Stimulated activated CD4-positive, alpha-beta T cell treated with anti-CD3 and anti-CD28 coated beads, Interleukin-2, amount 100 ng/mL, for 24 hours (primary cell): ENCODE measurements at regions not wholly inside any gene's neighbourhood (a gene's known extent, or its start where the extent isn't known, plus 50 kb on each side); places are given as distances from the start of the nearest gene placed in this dataset.
"Not testable (repeated sequence)": the region's sequence is repeated elsewhere in the genome, so short reads cannot be mapped to it uniquely, and the experiment has no call there.

ENCODE experiments used
- DNase-seq, 2 donors: peaks; one replicate each; pipeline ENCODE4 v3.0.0-alpha.2; 2020

- DNase-seq: no peak
Observed at GRCh38 chr9:75197561-75197960, 109.2 kb downstream of the OSTF1 start.

DNA sequence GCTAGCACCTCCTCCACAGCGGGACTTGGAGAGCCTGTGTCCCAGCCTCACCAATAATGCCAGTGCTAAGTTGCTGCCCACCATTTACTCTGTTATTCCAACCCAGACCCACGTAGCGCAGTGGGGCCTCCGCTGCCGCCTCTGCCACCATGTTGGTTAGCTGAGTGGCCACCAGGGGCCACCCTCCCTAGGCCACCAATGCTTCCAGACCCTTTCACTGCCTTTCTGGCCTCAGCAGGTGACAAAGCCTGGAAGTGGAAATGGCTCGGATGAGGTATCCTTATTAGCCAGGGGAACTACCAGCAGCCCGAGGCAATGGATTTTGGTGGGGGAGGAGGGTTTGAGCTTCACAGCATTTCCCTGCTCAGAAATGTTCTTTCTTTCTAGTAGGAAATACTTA is 110.1 kb downstream of the OSTF1 start:
- DNase-seq: no peak

GRCh38 chr9:75200892-75201470 is 112.7 kb downstream of the OSTF1 start:
- no peak for DNase-seq

DNA sequence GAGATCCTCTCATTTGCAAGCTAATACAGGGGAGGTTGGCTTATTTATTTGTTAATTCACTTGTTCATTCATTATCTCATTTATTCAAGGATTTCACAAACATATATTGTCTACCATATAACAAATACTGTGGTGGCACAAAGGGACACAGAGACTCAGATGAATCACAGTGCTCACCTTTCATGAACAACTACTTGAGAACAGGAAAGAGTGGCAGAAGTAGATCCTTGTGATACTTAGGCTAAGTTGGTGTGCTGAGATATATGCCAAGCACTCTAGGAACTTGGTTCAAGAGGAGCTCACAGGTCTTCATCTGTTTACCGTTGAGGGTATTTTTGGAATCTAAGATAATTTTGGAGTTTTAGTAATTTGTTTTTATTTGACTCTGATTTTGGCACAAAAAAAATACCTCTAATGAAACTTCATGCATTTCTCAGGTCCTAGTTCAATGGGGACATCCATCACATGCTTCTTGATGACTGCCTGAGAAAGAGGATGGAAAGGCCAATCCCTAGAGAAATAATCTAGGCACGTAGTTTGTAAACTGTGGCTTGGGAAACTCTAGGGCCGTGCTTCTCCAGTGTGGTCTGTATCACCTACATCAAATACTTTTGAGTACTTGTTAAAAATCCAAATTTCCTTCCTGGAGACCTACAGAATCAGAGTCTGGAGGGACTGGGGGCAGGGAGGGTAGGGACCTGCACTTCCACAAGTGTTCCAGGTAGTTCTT is 113.3 kb downstream of the OSTF1 start:
- DNase-seq: no peak

DNA sequence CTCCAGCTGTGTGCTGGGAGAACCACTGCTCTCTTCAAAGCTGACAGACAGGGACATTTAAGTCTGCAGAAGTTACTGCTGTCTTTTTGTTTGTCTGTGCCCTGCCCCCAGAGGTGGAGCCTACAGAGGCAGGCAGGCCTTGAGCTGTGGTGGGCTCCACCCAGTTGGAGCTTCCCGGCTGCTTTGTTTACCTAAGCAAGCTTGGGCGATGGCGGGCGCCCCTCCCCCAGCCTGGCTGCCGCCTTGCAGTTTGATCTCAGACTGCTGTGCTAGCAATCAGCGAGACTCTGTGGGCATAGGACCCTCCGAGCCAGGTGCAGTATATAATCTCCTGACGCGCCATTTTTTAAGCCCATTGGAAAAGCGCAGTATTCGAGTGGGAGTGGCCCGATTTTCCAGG is 119.7 kb downstream of the OSTF1 start:
- not testable (repeated sequence) for DNase-seq

DNA sequence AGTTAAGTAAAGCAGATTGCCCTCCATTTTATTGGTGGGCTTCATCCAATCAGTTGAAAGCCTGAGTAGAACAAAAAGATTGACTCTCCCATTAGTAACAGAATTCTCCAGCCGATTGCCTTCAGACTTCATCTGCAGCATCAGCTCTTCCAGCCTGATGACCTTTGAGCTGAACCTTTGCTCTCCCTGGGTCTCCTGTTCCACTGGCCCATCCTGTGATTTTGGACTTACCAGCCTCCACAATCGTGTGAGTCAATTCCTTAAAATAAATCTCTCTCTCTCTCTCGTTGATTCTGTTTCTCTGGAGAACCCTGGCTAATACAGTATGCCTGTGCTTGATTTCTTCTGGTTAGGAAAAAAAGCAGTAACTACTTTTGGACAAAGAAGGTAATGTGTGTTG is 121.9 kb downstream of the OSTF1 start:
- DNase-seq: no peak

- no peak for DNase-seq
Observed at GRCh38 chr9:75213765-75214164, 125.5 kb downstream of the OSTF1 start.

DNA sequence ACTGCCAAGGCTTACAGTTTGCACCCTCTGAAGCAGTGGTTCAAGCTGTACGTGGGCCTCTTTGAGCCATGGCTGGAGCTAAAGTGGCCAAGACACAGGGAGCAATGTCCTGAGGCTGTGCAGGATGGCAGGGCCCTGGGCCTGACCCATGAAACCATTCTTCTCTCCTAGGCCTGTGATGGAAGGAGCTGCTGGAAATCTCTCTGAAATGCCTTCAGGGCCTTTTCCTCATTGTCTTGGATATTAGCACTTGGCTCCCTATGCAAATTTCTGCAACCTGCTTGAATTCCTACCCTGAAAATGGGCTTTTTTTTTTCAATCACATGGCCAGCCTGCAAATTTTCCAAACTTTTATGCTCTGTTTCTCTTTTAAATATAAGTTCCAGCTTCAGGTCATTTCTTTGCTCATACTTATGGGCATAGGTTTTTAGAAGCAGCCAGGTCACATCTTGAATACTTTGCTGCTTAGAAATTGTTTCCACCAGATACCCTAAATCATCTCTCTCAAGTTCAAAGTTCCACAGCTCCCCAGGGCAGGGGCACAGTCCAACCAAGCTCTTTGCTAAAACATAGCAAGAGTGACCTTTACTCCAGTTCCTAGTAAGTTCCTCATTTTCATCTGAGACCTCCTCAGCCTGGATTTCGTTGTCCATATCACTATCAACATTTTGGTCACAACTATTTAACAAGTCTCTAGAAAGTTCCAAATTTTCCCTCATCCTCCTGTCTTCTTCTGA is 138.3 kb downstream of the OSTF1 start:
- DNase-seq: no peak

DNA sequence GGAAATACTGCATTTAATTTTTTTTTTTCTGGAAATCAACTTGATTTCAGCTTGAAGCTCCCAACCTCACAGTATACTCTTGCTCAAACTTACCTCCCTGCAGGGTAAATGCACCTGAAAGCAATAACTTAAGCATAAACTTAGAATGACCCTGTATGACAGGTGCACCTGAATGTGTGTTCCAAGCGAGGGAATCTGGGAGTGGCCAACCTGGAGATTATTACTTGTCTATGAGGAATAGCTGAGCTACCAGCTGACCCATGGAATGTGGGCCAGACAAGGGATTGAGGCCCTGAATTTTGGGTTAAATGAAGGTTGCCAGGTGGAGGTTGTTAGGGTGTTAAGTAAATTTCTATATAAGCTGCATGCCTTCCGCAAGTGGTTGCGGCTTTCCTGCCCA is 140.6 kb downstream of the OSTF1 start:
- no peak for DNase-seq

GRCh38 chr9:75229605-75230332 is 141.5 kb downstream of the OSTF1 start:
- no peak for DNase-seq

- DNase-seq: no peak
Observed at GRCh38 chr9:75230469-75230868, 142.2 kb downstream of the OSTF1 start.

- DNase-seq: no peak
Observed at GRCh38 chr9:75231167-75231566, 142.9 kb downstream of the OSTF1 start.

DNA sequence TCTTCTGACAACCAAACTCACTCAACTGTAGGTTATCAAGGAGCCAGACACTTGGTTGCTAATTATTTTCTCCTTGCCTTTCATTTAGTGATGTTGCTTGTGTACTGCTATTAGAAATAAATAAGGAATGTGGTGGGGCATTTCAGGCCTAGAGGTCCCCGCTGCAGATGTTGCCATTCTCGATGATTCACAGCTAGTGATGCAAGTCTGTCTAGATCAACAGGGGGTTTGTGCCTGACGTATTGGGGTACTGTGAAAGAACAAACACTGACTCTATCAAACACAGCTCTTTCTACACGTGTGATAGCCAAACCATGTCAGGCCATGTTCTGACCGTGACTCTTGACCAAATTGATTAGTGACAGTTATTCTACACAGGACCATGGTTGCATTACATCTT is 144.7 kb downstream of the OSTF1 start:
- no peak for DNase-seq

DNA sequence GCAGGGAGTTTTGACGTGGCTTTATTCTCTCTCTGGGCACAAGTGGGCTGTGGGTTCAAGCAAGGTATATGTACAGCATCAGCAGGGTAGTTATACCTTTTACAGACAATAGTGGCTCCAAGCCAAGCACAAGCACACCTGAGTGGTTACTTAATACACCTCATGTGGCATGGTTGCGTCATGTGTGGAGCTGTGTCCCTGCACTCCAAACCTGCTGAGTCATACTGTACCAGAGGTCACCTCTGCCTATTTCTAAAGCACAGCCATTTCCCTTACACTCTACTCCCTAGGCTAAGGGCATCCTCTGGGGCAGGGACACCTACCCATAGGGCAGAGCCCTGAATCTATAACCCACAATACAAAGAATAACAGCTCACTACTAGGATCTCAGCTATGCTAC is 147.3 kb downstream of the OSTF1 start:
- no peak for DNase-seq

GRCh38 chr9:75238311-75238976 is 150.1 kb downstream of the OSTF1 start:
- peak; percentile 26 to 34 for DNase-seq

DNA sequence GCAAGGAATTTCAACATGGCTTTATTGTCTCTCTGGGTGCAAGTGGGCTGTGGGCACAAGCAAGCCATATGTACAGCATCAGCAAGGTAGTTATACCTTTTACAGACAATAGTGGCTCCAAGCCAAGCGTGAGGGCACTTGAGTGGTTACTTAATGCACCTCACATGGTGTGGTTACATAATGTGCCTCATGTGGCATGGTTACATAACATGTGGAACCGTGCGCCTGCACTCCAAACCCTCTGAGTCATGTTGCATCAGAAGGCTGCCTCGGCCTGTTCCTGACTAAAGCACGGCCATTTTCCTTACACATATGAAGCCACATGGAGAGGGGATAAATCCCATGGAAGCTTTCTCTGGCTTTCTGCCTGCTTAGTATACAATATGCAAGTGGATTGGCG is 150.9 kb downstream of the OSTF1 start:
- no peak for DNase-seq

GRCh38 chr9:75242426-75242825 is 154.1 kb downstream of the OSTF1 start:
- no peak for DNase-seq

- no peak for DNase-seq
Observed at GRCh38 chr9:75246949-75247348, 158.6 kb downstream of the OSTF1 start.

DNA sequence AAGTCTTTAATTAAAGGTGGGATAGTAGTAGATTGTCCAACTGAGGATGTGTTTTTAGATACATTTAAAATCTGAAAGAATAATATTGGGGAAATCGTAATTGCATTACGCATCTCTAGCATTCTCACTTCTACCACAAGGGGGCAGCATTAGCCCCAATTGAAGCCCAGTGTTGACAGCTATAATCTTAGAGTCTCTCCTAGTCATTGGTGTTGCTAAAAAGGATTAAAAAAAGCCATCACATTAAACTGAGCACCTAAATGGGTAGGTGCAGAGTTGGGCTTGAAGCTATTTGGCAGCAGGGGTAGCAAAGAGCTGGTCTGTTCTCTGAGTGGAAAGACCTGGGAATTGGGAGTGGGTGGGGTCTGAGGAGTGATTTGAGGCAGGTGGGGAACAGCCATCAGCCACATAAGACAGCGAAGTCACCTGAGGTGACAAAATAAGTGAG is 177.2 kb downstream of the OSTF1 start:
- DNase-seq: peak; percentile 42 to 52

GRCh38 chr9:75269197-75269596 is 180.9 kb downstream of the OSTF1 start:
- DNase-seq: no peak

GRCh38 chr9:75273055-75273454 is 184.7 kb downstream of the OSTF1 start:
- DNase-seq: not testable (repeated sequence)

GRCh38 chr9:75274781-75275180 is 186.5 kb downstream of the OSTF1 start:
- no peak for DNase-seq

DNA sequence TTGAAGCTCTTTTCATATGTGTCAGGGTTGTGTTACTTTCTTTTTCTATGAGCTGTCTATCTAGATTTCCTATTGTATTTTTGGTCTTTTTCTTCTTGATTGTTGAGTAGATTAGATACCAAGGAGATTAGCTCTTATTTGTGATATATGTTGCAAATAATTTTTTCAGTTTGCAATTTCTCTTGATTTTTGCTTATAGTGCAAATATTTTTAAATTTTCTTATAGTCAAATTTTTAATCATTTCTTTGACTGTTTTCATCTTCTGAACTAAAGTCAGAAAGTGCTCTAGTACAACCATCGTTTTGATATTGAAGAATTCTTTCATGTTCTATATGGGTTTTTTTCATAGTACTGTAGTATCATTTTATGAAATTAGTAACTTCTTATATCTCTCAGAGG is 193.7 kb downstream of the OSTF1 start:
- no peak for DNase-seq
